ENCODE measurements at regions not wholly inside any gene's neighbourhood (a gene's known extent, or its start where the extent isn't known, plus 50 kb on each side); places are given as distances from the start of the nearest gene placed in this dataset.

DNA sequence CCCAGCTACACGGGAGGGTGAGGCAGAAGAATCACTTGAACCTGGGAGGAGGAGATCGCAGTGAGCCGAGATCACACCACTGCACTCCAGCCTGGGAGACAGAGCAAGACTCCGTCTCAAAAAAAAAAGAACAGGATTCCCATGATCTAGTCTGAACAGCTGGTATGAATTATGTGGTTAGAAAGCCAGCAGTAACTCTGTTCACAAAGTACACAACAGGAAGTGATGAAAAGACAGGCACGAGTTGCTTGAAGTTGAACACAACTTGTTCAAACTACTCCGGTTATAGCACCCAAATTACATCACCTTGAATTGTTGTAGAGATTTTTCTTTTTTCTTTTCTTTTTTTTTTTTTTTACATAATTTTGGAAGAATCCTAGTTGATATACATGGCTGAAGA, 238.8 kb upstream of the RGS6 start:
- no peaks in the 10 kb centered on the region for H3K9me3 Mint-ChIP-seq (ENCODE audit: low read depth)
- H3K4me3 Mint-ChIP-seq = no peak overlapping the region
- no peaks in the 10 kb centered on the region for H3K27me3 Mint-ChIP-seq
- peaks cover 27% of the 10 kb centered on the region for H3K4me1 Mint-ChIP-seq (ENCODE audit: low read depth)
- H3K36me3 Mint-ChIP-seq = peaks cover 31% of the 10 kb centered on the region
- no peak overlapping the region for H3K27ac Mint-ChIP-seq

DNA sequence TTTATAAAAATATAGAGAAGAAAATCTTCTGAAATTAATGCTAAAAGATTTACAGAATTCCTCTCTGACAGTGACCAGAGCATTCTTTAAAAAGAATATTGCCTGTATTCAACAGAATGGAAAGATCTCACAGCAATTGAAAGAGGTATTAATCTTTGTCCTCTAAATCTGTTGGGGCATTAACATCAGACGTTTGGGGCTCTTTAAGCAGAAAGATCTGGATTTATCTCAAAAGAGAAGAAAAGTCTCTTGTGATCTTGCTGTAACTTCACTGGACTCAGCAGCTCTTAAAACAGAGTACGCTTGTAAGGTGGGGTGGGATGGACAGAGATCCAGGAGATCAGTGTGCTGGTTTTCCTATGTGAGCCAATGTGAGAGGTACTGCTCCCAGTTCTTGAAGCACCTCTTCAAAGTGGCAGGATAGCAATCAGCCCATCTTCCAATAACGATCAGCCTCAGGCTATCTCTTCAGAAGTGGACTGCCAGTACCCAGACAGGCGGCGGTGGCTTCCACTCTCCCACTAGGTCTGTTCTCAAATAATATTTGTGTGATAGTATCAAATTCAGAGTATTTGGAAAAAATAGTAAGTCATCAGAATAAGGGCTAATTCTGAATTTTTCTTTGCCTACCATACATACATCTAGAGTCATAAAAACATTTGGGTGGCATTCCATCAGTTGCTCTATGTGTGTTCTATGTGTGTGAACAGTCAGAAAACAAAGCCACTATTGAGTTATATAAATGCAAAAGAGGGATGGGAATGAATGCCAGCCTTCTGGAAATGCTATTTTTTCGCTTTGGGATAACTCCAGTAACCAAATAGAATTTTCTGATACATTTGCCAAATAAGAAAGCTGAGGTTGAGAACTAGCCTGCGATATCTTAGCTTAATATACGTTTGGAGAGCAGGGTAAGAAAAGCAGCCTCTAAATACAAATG, 237.4 kb upstream of the RGS6 start:
- peaks cover 39% of the 10 kb centered on the region for H3K36me3 Mint-ChIP-seq
- no peak overlapping the region for H3K4me3 Mint-ChIP-seq
- H3K27ac Mint-ChIP-seq = no peak overlapping the region
- no peaks in the 10 kb centered on the region for H3K9me3 Mint-ChIP-seq (ENCODE audit: low read depth)
- H3K27me3 Mint-ChIP-seq = no peaks in the 10 kb centered on the region
- H3K4me1 Mint-ChIP-seq (ENCODE audit: low read depth) = peaks cover 27% of the 10 kb centered on the region

DNA sequence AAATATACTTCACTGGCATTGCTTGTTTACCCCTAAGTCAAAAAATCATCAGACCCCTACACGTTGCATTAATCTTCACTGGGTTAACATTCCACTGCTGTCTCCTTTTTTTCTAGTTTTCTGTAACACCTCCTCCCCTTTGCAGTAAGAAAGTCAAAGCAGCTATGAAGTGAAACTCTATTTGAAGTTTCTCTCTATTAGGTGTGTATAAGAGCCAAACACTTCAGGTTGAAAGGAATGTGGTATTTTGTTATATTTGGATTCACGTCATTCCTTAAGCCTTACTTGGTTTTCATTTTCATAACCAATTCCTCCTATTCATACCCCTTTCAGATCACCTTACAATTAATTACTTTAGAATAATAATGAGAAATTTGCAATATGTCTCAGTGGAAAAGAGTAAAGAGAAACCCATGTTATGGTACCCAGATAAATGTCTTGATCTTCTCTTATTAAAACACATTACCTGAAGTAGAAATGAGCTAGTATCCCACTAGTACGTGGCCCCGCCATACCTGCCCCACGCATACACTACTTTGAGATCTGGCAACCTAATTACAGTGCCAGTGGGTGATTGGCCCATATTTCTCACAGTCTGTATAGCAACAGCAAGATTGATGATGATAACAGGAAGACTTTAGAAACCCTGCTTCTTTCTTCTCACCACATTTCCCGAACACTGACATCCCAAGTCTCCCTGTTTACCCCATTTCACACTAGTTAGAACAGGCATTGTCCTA, 236.4 kb upstream of the RGS6 start:
- Mint-ChIP-seq H3K27me3 (no peaks in the 10 kb centered on the region), H3K36me3 (peaks cover 34% of the 10 kb centered on the region), H3K4me3 (no peak overlapping the region), H3K4me1 (ENCODE audit: low read depth) (peaks cover 27% of the 10 kb centered on the region), H3K27ac (no peak overlapping the region), H3K9me3 (ENCODE audit: low read depth) (no peaks in the 10 kb centered on the region)

DNA sequence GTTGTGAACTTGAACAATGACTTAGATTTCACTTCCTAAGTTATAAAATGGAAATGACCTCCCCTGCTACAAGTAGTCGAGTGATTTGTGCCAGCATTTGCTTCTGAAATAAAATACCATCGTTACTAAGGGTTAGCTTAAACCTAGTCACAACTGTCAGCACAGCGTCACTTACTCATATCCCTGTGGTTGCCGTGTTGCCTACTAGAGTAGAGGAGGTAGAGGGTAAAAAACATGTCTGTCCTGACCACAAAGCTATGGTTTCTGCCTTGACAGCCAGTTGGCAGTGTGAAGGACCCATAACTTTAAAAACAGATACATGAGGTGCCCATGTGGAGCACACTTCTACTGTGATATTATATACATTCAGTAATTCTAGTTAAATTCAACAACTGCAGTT, 234.2 kb upstream of the RGS6 start:
- H3K4me1 Mint-ChIP-seq (ENCODE audit: low read depth) = peaks cover 25% of the 10 kb centered on the region

DNA sequence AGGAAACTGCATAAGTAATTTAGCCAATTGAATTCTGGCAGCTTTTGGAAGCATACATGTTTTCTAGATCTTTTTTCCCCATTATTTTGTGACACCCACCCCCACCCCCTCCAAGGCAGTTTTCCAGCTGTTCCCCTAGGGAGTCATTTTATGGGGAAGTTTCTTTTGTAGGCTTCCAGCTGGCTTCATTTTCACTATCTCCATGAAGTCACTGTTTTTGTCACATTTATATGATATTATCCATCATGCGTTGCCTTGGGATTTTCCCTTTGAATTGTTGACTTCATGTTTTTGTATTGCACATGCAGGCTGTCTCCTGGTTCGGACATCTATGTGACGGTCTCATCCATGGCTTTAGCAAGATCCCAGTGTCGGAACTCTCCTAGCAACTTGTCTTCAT, 233.6 kb upstream of the RGS6 start:
- Mint-ChIP-seq H3K27me3 (no peaks in the 10 kb centered on the region), H3K27ac (no peak overlapping the region), H3K4me3 (no peak overlapping the region), H3K4me1 (ENCODE audit: low read depth) (peaks cover 19% of the 10 kb centered on the region), H3K36me3 (peaks cover 28% of the 10 kb centered on the region), H3K9me3 (ENCODE audit: low read depth) (no peaks in the 10 kb centered on the region)

More for the DNA sequence above, 234.2 kb upstream of the RGS6 start:
- H3K36me3 Mint-ChIP-seq = peaks cover 28% of the 10 kb centered on the region
- H3K9me3 Mint-ChIP-seq (ENCODE audit: low read depth) = no peaks in the 10 kb centered on the region
- H3K27ac Mint-ChIP-seq = no peak overlapping the region
- no peak overlapping the region for H3K4me3 Mint-ChIP-seq
- no peaks in the 10 kb centered on the region for H3K27me3 Mint-ChIP-seq

DNA sequence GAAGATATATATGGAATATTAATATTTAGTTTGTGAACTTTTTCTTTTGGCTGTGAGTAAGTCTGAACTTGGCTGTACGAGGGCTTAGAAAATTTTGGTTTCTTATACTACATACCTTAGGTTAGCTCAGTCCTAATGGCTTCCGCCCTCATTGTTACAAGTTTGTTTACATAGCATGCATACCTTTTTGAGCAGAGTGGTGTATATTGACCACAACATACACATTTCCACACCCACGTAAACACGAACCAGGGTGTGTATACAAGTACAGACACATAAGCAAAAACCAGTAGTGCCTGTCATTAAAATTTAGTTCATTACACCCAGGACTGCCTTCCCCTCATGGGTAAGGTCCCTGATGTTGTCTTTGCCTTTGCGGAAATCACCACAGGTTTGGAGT, 230.2 kb upstream of the RGS6 start:
- no peaks in the 10 kb centered on the region for H3K9me3 Mint-ChIP-seq (ENCODE audit: low read depth)
- H3K4me3 Mint-ChIP-seq = no peak overlapping the region
- H3K4me1 Mint-ChIP-seq (ENCODE audit: low read depth) = peaks cover 5% of the 10 kb centered on the region
- H3K27me3 Mint-ChIP-seq = no peaks in the 10 kb centered on the region
- H3K36me3 Mint-ChIP-seq = peaks cover 22% of the 10 kb centered on the region
- H3K27ac Mint-ChIP-seq = no peak overlapping the region

- no peaks in the 10 kb centered on the region for H3K9me3 Mint-ChIP-seq (ENCODE audit: low read depth)
- H3K27ac Mint-ChIP-seq = no peak overlapping the region
- H3K27me3 Mint-ChIP-seq = no peaks in the 10 kb centered on the region
- peaks cover 24% of the 10 kb centered on the region for H3K36me3 Mint-ChIP-seq
- no peak overlapping the region for H3K4me3 Mint-ChIP-seq
- H3K4me1 Mint-ChIP-seq (ENCODE audit: low read depth) = peaks cover 5% of the 10 kb centered on the region
Observed at GRCh38 chr14:71702786-71703185, 229.4 kb upstream of the RGS6 start.

GRCh38 chr14:71703477-71703876, 228.8 kb upstream of the RGS6 start:
- H3K27ac Mint-ChIP-seq = no peak overlapping the region
- H3K27me3 Mint-ChIP-seq = no peaks in the 10 kb centered on the region
- peaks cover 24% of the 10 kb centered on the region for H3K36me3 Mint-ChIP-seq
- H3K9me3 Mint-ChIP-seq (ENCODE audit: low read depth) = no peaks in the 10 kb centered on the region
- H3K4me3 Mint-ChIP-seq = no peak overlapping the region
- H3K4me1 Mint-ChIP-seq (ENCODE audit: low read depth) = peaks cover 2% of the 10 kb centered on the region

GRCh38 chr14:71704210-71704609, 228.0 kb upstream of the RGS6 start:
- Mint-ChIP-seq H3K9me3 (ENCODE audit: low read depth) (no peaks in the 10 kb centered on the region), H3K4me1 (ENCODE audit: low read depth) (peaks cover 2% of the 10 kb centered on the region), H3K36me3 (peaks cover 22% of the 10 kb centered on the region), H3K27me3 (no peaks in the 10 kb centered on the region), H3K27ac (no peak overlapping the region), H3K4me3 (no peak overlapping the region)

DNA sequence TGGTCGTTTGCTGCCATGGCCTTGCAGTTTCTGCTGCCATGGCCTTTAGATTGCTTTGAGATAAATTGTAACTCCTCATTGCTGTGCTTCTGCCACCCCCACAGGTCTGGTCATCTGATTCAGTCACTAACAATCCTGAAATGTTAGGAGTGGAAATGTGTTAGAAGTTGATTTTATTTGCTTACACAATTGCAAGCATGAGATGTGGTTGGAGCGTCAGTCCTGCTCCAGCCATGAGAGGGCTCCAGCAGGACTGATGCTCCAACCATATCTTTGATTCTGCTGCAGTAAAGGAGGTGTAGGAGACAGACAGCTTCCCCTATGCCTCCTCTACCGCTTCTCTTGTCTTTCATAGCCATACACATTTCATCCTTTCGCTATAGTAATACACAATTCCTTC, 226.8 kb upstream of the RGS6 start:
- Mint-ChIP-seq H3K4me3 (no peak overlapping the region), H3K27ac (no peak overlapping the region), H3K9me3 (ENCODE audit: low read depth) (no peaks in the 10 kb centered on the region), H3K27me3 (no peaks in the 10 kb centered on the region), H3K4me1 (ENCODE audit: low read depth) (peaks cover 2% of the 10 kb centered on the region), H3K36me3 (peaks cover 17% of the 10 kb centered on the region)

DNA sequence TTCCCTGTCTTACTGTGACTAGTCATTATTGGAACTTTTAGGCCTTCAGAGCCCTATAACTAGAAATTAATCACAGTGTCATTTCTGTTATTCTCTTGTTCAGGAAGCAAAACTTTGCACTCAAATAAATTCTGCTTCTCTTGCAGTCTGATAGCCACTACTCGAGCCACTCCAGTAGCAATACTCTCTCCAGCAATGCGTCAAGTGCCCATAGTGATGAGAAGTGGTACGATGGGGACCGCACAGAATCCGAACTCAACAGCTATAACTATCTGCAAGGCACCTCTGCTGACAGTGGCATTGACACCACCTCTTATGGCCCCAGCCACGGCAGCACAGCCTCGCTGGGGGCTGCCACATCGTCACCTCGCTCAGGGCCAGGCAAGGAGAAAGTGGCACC, 223.2 kb upstream of the RGS6 start:
- peaks cover 11% of the 10 kb centered on the region for H3K4me1 Mint-ChIP-seq (ENCODE audit: low read depth)
- H3K27ac Mint-ChIP-seq = no peak overlapping the region
- H3K36me3 Mint-ChIP-seq = peaks cover 34% of the 10 kb centered on the region
- H3K27me3 Mint-ChIP-seq = no peaks in the 10 kb centered on the region
- H3K9me3 Mint-ChIP-seq (ENCODE audit: low read depth) = no peaks in the 10 kb centered on the region
- no peak overlapping the region for H3K4me3 Mint-ChIP-seq

DNA sequence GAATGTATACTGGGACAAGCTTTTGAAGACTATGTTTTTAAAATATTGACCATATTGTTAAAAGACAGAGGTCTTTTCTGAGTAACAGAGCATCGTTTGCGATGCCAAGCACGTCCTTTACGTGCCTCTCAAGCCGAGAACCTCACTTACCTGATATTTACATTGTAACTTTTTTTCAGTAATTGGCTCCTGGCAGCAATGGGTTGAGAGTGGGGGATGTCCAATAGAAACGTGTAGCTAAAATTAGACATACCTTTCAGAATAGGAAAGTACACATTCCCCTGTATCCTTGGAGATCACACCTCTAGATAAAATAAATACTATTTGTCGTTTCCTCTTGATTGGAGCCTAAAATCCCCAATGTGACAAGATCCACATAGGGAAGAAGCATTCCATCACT, 222.2 kb upstream of the RGS6 start:
- no peaks in the 10 kb centered on the region for H3K9me3 Mint-ChIP-seq (ENCODE audit: low read depth)
- H3K4me1 Mint-ChIP-seq (ENCODE audit: low read depth) = peaks cover 11% of the 10 kb centered on the region
- peaks cover 34% of the 10 kb centered on the region for H3K36me3 Mint-ChIP-seq
- H3K27ac Mint-ChIP-seq = no peak overlapping the region
- no peaks in the 10 kb centered on the region for H3K27me3 Mint-ChIP-seq
- H3K4me3 Mint-ChIP-seq = no peak overlapping the region

GRCh38 chr14:71711125-71711524, 221.1 kb upstream of the RGS6 start:
- no peaks in the 10 kb centered on the region for H3K9me3 Mint-ChIP-seq (ENCODE audit: low read depth)
- H3K27ac Mint-ChIP-seq = peak overlapping the region; percentile 46
- H3K4me3 Mint-ChIP-seq = no peak overlapping the region
- no peaks in the 10 kb centered on the region for H3K27me3 Mint-ChIP-seq
- peaks cover 34% of the 10 kb centered on the region for H3K36me3 Mint-ChIP-seq
- H3K4me1 Mint-ChIP-seq (ENCODE audit: low read depth) = peaks cover 11% of the 10 kb centered on the region

DNA sequence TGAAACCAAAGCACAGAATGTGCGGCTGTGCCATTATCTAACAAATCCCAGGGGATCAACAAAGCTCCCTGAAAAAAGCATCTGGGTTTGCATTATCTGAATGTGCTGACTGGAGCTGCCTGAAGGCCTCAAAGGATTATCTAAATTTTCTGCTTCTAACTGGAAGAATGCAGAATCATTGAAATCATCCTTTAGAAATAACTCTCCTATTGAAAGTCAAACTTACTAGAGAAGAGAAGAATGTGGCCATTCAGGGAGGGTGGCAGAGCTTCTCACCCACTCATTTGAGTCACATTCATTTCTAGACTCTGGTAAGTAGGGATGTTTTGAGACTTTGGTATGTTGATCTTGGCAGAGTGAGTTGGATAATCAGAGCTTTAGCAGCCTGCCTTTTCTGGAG, 220.6 kb upstream of the RGS6 start:
- Mint-ChIP-seq H3K4me1 (ENCODE audit: low read depth) (peaks cover 11% of the 10 kb centered on the region), H3K36me3 (peaks cover 32% of the 10 kb centered on the region), H3K27ac (peak overlapping the region; percentile 4), H3K4me3 (no peak overlapping the region), H3K9me3 (ENCODE audit: low read depth) (no peaks in the 10 kb centered on the region), H3K27me3 (no peaks in the 10 kb centered on the region)

GRCh38 chr14:71712478-71712877, 219.8 kb upstream of the RGS6 start:
- Mint-ChIP-seq H3K36me3 (peaks cover 30% of the 10 kb centered on the region), H3K27ac (no peak overlapping the region), H3K9me3 (ENCODE audit: low read depth) (no peaks in the 10 kb centered on the region), H3K27me3 (no peaks in the 10 kb centered on the region), H3K4me1 (ENCODE audit: low read depth) (peaks cover 11% of the 10 kb centered on the region), H3K4me3 (no peak overlapping the region)
